Esophagus muscularis mucosa (tissue), 4 donors: ENCODE measurements at regions not wholly inside any gene's neighbourhood (a gene's known extent, or its start where the extent isn't known, plus 50 kb on each side); places are given as distances from the start of the nearest gene placed in this dataset.

Experiments
- DNase-seq: peaks from one replicate; pipeline ENCODE4 v3.0.0-alpha.2; 2017; ENCODE audit errors: extremely low spot score
- H3K27ac ChIP-seq, 4 donors: fragments of 200-600 bp; sonication (generic); replicated peaks in 1 of 4; 1 replicate in 3 of 4; 2 replicates in 1 of 4; pipeline ENCODE4 v1.5.1; 2016 to 2019; ENCODE audit warnings: mild to moderate bottlenecking in 1 of 4
- H3K27me3 ChIP-seq, 4 donors: fragments of 200-600 bp; sonication (generic); one replicate each; pipeline versions ENCODE4 v1.5.1 to v1.6.0; 2016 to 2019
- H3K36me3 ChIP-seq, 4 donors: fragments of 200-600 bp; sonication (generic); one replicate each; pipeline ENCODE4 v1.5.1; 2016 to 2019
- H3K4me1 ChIP-seq, 4 donors: fragments of 200-600 bp; sonication (generic); one replicate each; pipeline ENCODE4 v1.5.1; 2016 to 2019
- H3K4me3 ChIP-seq, 4 donors: fragments of 200-600 bp; sonication (generic); 1 replicate in 2 of 4; 2 replicates in 2 of 4; pipeline ENCODE4 v1.5.1; 2016 to 2019; ENCODE audit warnings: mild to moderate bottlenecking in 4 of 4, moderate library complexity in 1 of 4
- H3K9me3 ChIP-seq, 4 donors: fragments of 200-600 bp; sonication (generic); 1 replicate in 3 of 4; 2 replicates in 1 of 4; pipeline ENCODE4 v1.5.1; 2016 to 2019
- CTCF ChIP-seq, 3 experiments: fragments of 200-600 bp in 2 of 3; fragments of 450-650 bp in 1 of 3; sonication (generic) in 2 of 3; IDR thresholded peaks; one replicate each; pipeline ENCODE4 v1.5.1; 2017 to 2019; ENCODE audit warnings: antibody characterized with exemption in 3 of 3, mild to moderate bottlenecking in 2 of 3, moderate library complexity in 1 of 3
- EP300 ChIP-seq: sonication (generic); formaldehyde crosslinking; IDR thresholded peaks from one replicate; pipeline ENCODE4 v1.6.1; 2017; ENCODE audit warnings: antibody characterized with exemption
- POLR2A ChIP-seq: fragments of 450-650 bp; IDR thresholded peaks from one replicate; pipeline ENCODE4 v1.6.1; 2017; ENCODE audit warnings: antibody characterized with exemption, moderate library complexity, mild to moderate bottlenecking, low read depth
- POLR2AphosphoS5 ChIP-seq, 2 donors: sonication (generic); formaldehyde crosslinking; IDR thresholded peaks; one replicate each; pipeline ENCODE4 v1.6.1; 2017; ENCODE audit warnings: antibody characterized with exemption in 2 of 2
- WGBS: methylation state at CpG from one replicate; pipeline ENCODE4 v1.1.5; 2018; 5-methylcytosine and 5-hydroxymethylcytosine counted together
- intact Hi-C: fragments of 100-400 bp; cut with DNase I; formaldehyde crosslinking; loops from one replicate; pipeline ENCODE4 v1.15.1; 2023

- no peaks in the 10 kb centered on the region for H3K27me3 ChIP-seq
- H3K27ac ChIP-seq, result no peak overlapping the region
- no peak for DNase-seq
- whole genome bisulfite sequencing, result 85% methylated on average over 4 of the region's 4 CpGs
- no peak overlapping the region for H3K4me3 ChIP-seq
- H3K9me3 ChIP-seq, result no peaks in the 10 kb centered on the region
- no peaks in the 10 kb centered on the region for H3K36me3 ChIP-seq
- peaks cover 13 to 26% (median 18%) of the 10 kb centered on the region in 4 donors for H3K4me1 ChIP-seq
- TF ChIP-seq POLR2A (no peak), CTCF (IDR thresholded peaks at IDR 0.05) (no peak), POLR2AphosphoS5 (IDR thresholded peaks at IDR 0.05) (no peak), EP300 (no peak)
- intact Hi-C loops, result no loop called here
These were observed 183.9 kb upstream of the NFIA start for GRCh38 chr1:60898413-60898812.

- no peak for DNase-seq
- Histone ChIP-seq H3K27me3 (no peaks in the 10 kb centered on the region), H3K27ac (no peak overlapping the region), H3K4me1 (peaks cover 7 to 21% (median 13%) of the 10 kb centered on the region in 4 donors), H3K4me3 (no peak overlapping the region), H3K36me3 (no peaks in the 10 kb centered on the region), H3K9me3 (no peaks in the 10 kb centered on the region)
- TF ChIP-seq POLR2AphosphoS5 (IDR thresholded peaks at IDR 0.05), result no peak
- intact Hi-C loops, result no loop called here
- 71% methylated on average over 14 of the region's 14 CpGs for WGBS
These were observed 185.5 kb upstream of the NFIA start for GRCh38 chr1:60896701-60897363.

GRCh38 chr1:60895701-60896100 lies 186.7 kb upstream of the NFIA start:
- no peak for DNase-seq
- intact Hi-C loops, result no loop called here
- Histone ChIP-seq H3K36me3 (no peaks in the 10 kb centered on the region), H3K27ac (no peak overlapping the region), H3K9me3 (no peaks in the 10 kb centered on the region), H3K27me3 (no peaks in the 10 kb centered on the region), H3K4me3 (no peak overlapping the region), H3K4me1 (peaks cover 7 to 21% (median 13%) of the 10 kb centered on the region in 4 donors)
- WGBS, result 72% methylated on average over 3 of the region's 3 CpGs
- no peak for TF ChIP-seq POLR2A
- TF ChIP-seq POLR2AphosphoS5 (IDR thresholded peaks at IDR 0.05), result no peak
- TF ChIP-seq EP300, result no peak
- no peak for TF ChIP-seq CTCF (IDR thresholded peaks at IDR 0.05)

GRCh38 chr1:60895252-60895651 lies 187.1 kb upstream of the NFIA start:
- H3K27ac ChIP-seq, result no peak overlapping the region
- H3K27me3 ChIP-seq, result no peaks in the 10 kb centered on the region
- H3K4me1 ChIP-seq, result peaks cover 7 to 21% (median 13%) of the 10 kb centered on the region in 4 donors
- no peak overlapping the region for H3K4me3 ChIP-seq
- 88% methylated on average over 6 of the region's 6 CpGs for WGBS
- no peaks in the 10 kb centered on the region for H3K36me3 ChIP-seq
- no peak for DNase-seq
- no peaks in the 10 kb centered on the region for H3K9me3 ChIP-seq
- TF ChIP-seq CTCF (IDR thresholded peaks at IDR 0.05) (no peak), EP300 (no peak), POLR2AphosphoS5 (IDR thresholded peaks at IDR 0.05) (no peak), POLR2A (no peak)
- intact Hi-C loops, result no loop called here

- WGBS, result 96% methylated on average over 2 of the region's 2 CpGs
- Histone ChIP-seq H3K9me3 (no peaks in the 10 kb centered on the region), H3K27me3 (no peaks in the 10 kb centered on the region), H3K4me1 (peaks cover 7 to 21% (median 13%) of the 10 kb centered on the region in 4 donors), H3K36me3 (no peaks in the 10 kb centered on the region), H3K27ac (no peak overlapping the region), H3K4me3 (no peak overlapping the region)
- intact Hi-C loops, result no loop called here
- DNase-seq, result no peak
- no peak for TF ChIP-seq CTCF (IDR thresholded peaks at IDR 0.05)
- no peak for TF ChIP-seq POLR2AphosphoS5 (IDR thresholded peaks at IDR 0.05)
- TF ChIP-seq EP300, result no peak
- no peak for TF ChIP-seq POLR2A
These were observed 187.6 kb upstream of the NFIA start for GRCh38 chr1:60894741-60895140.
